HepG2 (cell line): ENCODE measurements at regions not wholly inside any gene's neighbourhood (a gene's known extent, or its start where the extent isn't known, plus 50 kb on each side); places are given as distances from the start of the nearest gene placed in this dataset.
"Not testable (repeated sequence)": the region's sequence is repeated elsewhere in the genome, so short reads cannot be mapped to it uniquely, and the experiment has no call there.

Experiments used
- ATAC-seq: fragments of 200-7000 bp; cut with Tn5 transposase; 3 replicates; pipeline ENCODE4 v1.9.1; 2020; ENCODE audit warnings: mild to moderate bottlenecking, moderate library complexity
- BruUV-seq: library from RNA; stranded (reverse); fragments of 400-500 nt; replicated peaks from 2 replicates; lab custom pipeline; 2021; lab: Mats Ljungman, UMichigan
- CTCF ChIA-PET: fragments of 300-600 bp; formaldehyde crosslinking; extraction: SDS; loops from one replicate; lab custom pipeline; 2021; ENCODE audit warnings: low total read pairs, inconsistent platforms, low intra/inter-chr PET ratio; lab: Yijun Ruan, JAX
- POLR2A ChIA-PET: fragments of 350-600 bp; sonication (Branson Sonifier 250); formaldehyde crosslinking; loops from one replicate; lab custom pipeline; 2020; ENCODE audit warnings: antibody characterized with exemption, inconsistent platforms; lab: Yijun Ruan, JAX
- DNase-seq: peaks from one replicate; pipeline ENCODE4 v3.0.0-alpha.2; 2015; ENCODE audit warnings: low spot score
- FAIRE-seq: peaks from 3 replicates; lab custom pipeline; 2011; peaks lifted over from hg19 to GRCh38; lab: Jason Lieb, UNC
- H2AFZ ChIP-seq: one replicate; pipeline ENCODE4 v1.6.1; 2011; ENCODE audit warnings: low read length, inconsistent platforms
- H3K27ac ChIP-seq: fragments of 300-600 bp; 3 replicates; pipeline ENCODE4 v1.8.0; 2011; ENCODE audit warnings: mixed run types, mild to moderate bottlenecking, mixed read lengths, low read length, inconsistent platforms; ENCODE audit not compliant: insufficient read depth; ENCODE audit errors: extremely low read length
- H3K27me3 ChIP-seq, 2 experiments: fragments of 200-600 bp in 1 of 2; 2 replicates in 1 of 2; 3 replicates in 1 of 2; pipeline versions ENCODE4 v1.6.0 to v1.8.0; 2011; ENCODE audit warnings: low read length in 2 of 2, mild to moderate bottlenecking in 2 of 2, moderate library complexity in 2 of 2, inconsistent platforms in 1 of 2; ENCODE audit not compliant: insufficient read depth in 2 of 2, control insufficient read depth in 1 of 2
- H3K36me3 ChIP-seq, 2 experiments: fragments of 200-600 bp in 1 of 2; replicated peaks in 1 of 2; 2 replicates in 1 of 2; 3 replicates in 1 of 2; pipeline versions ENCODE4 v1.5.1 to v1.8.0; 2011; ENCODE audit warnings: low read length in 2 of 2, inconsistent platforms in 1 of 2; ENCODE audit not compliant: insufficient read depth in 2 of 2, control insufficient read depth in 1 of 2
- H3K4me1 ChIP-seq: 2 replicates; pipeline ENCODE4 v1.5.1; 2012; ENCODE audit warnings: low read length, inconsistent platforms; ENCODE audit not compliant: insufficient read depth
- H3K4me2 ChIP-seq: 2 replicates; pipeline ENCODE4 v1.6.0; 2011; ENCODE audit warnings: low read depth, low read length, inconsistent platforms
- H3K4me3 ChIP-seq, 3 experiments: fragments of 200-600 bp in 1 of 3; sonication (generic), shearing (Covaris generic) in 1 of 3; replicated peaks in 1 of 3; 2 replicates each; pipeline ENCODE4 v1.5.1; 2011 to 2016; ENCODE audit warnings: low read length in 3 of 3, inconsistent platforms in 2 of 3, low read depth in 2 of 3, mild to moderate bottlenecking in 2 of 3, control low read depth in 1 of 3, mixed read lengths in 1 of 3; ENCODE audit not compliant: insufficient read depth in 1 of 3
- H3K79me2 ChIP-seq: one replicate; pipeline ENCODE4 v1.6.1; 2011; ENCODE audit warnings: low read length, inconsistent platforms; ENCODE audit not compliant: insufficient read depth
- H3K9ac ChIP-seq: 2 replicates; pipeline ENCODE4 v1.6.0; 2011; ENCODE audit warnings: mild to moderate bottlenecking, low read depth, low read length, inconsistent platforms; ENCODE audit not compliant: insufficient read depth
- H3K9me3 ChIP-seq: 2 replicates; pipeline ENCODE4 v1.5.1; 2012; ENCODE audit warnings: mild to moderate bottlenecking, low read length
- H4K20me1 ChIP-seq: 2 replicates; pipeline ENCODE4 v1.6.0; 2011; ENCODE audit warnings: inconsistent platforms, mild to moderate bottlenecking, low read length, moderate library complexity; ENCODE audit not compliant: insufficient read depth
- DNMT1 ChIP-seq: sonication (generic); formaldehyde crosslinking; IDR thresholded peaks from 2 replicates; pipeline ENCODE4 v1.5.1; 2020; ENCODE audit warnings: mild to moderate bottlenecking, missing genetic modification reagents
- ZKSCAN8 ChIP-seq: IDR thresholded peaks from 2 replicates; pipeline ENCODE4 v1.6.1; 2016; ENCODE audit warnings: borderline replicate concordance, missing genetic modification reagents, missing compliant biosample characterization
- ZNF441 ChIP-seq: sonication (generic); formaldehyde crosslinking; IDR thresholded peaks from 2 replicates; pipeline ENCODE4 v1.7.0; 2021; ENCODE audit warnings: missing genetic modification reagents, borderline replicate concordance
- ZNF703 ChIP-seq: sonication (generic); formaldehyde crosslinking; IDR thresholded peaks from 2 replicates; pipeline ENCODE4 v1.5.1; 2020; ENCODE audit warnings: missing genetic modification reagents, mild to moderate bottlenecking, moderate library complexity, borderline replicate concordance
- ZSCAN30 ChIP-seq: sonication (generic); formaldehyde crosslinking; IDR thresholded peaks from 2 replicates; pipeline ENCODE4 v1.5.0; 2020; ENCODE audit warnings: mild to moderate bottlenecking, missing genetic modification reagents
- WGBS: methylation state at CpG from one replicate; pipeline ENCODE4 v1.1.6; 2017; ENCODE audit warnings: low lambda C conversion rate; 5-methylcytosine and 5-hydroxymethylcytosine counted together
- in situ Hi-C: cut with HindIII; loops from 2 replicates; pipeline ENCODE4 v1.10.0; 2017; ENCODE audit warnings: low pct_unique_long_range_greater_than_20kb; ENCODE audit not compliant: extremely low pct_ligation_motif_present
- intact Hi-C: fragments of 100-400 bp; cut with micrococcal nuclease; formaldehyde crosslinking; loops from one replicate; pipeline ENCODE4 v1.10.0; 2022; ENCODE audit not compliant: unreplicated experiment
- TF ChIP-seq, protein P1 (sequence below): sonication (generic); formaldehyde crosslinking; IDR thresholded peaks from 2 replicates; pipeline ENCODE4 v1.4.0; 2020; ENCODE audit warnings: mild to moderate bottlenecking, missing genetic modification reagents
- TF ChIP-seq, protein P2 (sequence below), 2 experiments: fragments of 450-650 bp in 1 of 2; sonication (generic) in 1 of 2; formaldehyde crosslinking in 1 of 2; IDR thresholded peaks; 2 replicates each; pipeline versions ENCODE4 v1.6.1 to v1.8.0; 2016 to 2022; ENCODE audit warnings: antibody characterized with exemption in 1 of 2, mild to moderate bottlenecking in 1 of 2, missing genetic modification reagents in 1 of 2

DNA sequence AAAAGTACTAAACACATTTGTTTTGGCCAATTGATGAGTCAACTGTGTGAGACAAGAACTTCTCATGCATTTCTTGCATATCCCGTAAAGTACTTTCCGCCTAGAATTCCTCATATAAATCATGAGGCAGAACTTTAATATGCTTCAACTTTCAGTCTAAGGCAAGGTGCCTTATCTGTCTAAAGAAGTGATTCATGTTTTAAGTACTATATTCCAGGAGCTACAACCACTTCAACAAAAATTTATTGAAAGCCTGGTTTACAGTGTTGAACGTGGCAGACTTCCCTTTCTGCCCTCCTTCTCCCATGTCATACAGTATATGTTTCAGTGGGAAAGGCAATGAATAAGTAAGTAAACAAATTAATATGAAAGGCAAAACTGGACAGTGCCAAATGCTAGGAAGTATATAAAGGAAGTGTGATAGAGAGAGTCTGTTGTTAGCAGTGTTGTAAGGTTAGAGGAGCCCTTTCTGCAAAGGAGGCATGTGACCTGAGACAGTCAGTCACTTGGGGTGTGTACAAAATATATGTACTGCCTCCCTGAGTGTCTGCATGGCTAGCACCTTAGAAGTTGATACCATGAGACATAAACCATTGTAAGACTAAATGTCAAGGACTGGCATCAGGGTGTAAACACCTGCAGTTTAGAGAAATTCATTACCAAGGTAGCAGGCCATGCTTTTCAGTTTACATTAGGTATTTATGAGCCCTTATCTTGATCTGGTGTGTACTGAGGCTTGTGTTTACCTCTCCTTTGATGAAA is 362.2 kb downstream of the SRGAP2C start (continued):
- TF ChIP-seq, protein P1, sequence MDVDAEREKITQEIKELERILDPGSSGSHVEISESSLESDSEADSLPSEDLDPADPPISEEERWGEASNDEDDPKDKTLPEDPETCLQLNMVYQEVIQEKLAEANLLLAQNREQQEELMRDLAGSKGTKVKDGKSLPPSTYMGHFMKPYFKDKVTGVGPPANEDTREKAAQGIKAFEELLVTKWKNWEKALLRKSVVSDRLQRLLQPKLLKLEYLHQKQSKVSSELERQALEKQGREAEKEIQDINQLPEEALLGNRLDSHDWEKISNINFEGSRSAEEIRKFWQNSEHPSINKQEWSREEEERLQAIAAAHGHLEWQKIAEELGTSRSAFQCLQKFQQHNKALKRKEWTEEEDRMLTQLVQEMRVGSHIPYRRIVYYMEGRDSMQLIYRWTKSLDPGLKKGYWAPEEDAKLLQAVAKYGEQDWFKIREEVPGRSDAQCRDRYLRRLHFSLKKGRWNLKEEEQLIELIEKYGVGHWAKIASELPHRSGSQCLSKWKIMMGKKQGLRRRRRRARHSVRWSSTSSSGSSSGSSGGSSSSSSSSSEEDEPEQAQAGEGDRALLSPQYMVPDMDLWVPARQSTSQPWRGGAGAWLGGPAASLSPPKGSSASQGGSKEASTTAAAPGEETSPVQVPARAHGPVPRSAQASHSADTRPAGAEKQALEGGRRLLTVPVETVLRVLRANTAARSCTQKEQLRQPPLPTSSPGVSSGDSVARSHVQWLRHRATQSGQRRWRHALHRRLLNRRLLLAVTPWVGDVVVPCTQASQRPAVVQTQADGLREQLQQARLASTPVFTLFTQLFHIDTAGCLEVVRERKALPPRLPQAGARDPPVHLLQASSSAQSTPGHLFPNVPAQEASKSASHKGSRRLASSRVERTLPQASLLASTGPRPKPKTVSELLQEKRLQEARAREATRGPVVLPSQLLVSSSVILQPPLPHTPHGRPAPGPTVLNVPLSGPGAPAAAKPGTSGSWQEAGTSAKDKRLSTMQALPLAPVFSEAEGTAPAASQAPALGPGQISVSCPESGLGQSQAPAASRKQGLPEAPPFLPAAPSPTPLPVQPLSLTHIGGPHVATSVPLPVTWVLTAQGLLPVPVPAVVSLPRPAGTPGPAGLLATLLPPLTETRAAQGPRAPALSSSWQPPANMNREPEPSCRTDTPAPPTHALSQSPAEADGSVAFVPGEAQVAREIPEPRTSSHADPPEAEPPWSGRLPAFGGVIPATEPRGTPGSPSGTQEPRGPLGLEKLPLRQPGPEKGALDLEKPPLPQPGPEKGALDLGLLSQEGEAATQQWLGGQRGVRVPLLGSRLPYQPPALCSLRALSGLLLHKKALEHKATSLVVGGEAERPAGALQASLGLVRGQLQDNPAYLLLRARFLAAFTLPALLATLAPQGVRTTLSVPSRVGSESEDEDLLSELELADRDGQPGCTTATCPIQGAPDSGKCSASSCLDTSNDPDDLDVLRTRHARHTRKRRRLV (CRISPR knock-in tag) = no peak
- TF ChIP-seq ZKSCAN8 (CRISPR knock-in tag) (no peak), ZNF703 (CRISPR knock-in tag) (no peak), DNMT1 (CRISPR knock-in tag) (no peak), ZSCAN30 (CRISPR knock-in tag) (no peak), ZNF441 (no peak)
- TF ChIP-seq, protein P2, sequence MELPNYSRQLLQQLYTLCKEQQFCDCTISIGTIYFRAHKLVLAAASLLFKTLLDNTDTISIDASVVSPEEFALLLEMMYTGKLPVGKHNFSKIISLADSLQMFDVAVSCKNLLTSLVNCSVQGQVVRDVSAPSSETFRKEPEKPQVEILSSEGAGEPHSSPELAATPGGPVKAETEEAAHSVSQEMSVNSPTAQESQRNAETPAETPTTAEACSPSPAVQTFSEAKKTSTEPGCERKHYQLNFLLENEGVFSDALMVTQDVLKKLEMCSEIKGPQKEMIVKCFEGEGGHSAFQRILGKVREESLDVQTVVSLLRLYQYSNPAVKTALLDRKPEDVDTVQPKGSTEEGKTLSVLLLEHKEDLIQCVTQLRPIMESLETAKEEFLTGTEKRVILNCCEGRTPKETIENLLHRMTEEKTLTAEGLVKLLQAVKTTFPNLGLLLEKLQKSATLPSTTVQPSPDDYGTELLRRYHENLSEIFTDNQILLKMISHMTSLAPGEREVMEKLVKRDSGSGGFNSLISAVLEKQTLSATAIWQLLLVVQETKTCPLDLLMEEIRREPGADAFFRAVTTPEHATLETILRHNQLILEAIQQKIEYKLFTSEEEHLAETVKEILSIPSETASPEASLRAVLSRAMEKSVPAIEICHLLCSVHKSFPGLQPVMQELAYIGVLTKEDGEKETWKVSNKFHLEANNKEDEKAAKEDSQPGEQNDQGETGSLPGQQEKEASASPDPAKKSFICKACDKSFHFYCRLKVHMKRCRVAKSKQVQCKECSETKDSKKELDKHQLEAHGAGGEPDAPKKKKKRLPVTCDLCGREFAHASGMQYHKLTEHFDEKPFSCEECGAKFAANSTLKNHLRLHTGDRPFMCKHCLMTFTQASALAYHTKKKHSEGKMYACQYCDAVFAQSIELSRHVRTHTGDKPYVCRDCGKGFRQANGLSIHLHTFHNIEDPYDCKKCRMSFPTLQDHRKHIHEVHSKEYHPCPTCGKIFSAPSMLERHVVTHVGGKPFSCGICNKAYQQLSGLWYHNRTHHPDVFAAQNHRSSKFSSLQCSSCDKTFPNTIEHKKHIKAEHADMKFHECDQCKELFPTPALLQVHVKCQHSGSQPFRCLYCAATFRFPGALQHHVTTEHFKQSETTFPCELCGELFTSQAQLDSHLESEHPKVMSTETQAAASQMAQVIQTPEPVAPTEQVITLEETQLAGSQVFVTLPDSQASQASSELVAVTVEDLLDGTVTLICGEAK (IDR thresholded peaks at IDR 0.05) = no peak
- TF ChIP-seq, protein P2 (CRISPR knock-in tag; IDR thresholded peaks at IDR 0.05) = no peak

DNA sequence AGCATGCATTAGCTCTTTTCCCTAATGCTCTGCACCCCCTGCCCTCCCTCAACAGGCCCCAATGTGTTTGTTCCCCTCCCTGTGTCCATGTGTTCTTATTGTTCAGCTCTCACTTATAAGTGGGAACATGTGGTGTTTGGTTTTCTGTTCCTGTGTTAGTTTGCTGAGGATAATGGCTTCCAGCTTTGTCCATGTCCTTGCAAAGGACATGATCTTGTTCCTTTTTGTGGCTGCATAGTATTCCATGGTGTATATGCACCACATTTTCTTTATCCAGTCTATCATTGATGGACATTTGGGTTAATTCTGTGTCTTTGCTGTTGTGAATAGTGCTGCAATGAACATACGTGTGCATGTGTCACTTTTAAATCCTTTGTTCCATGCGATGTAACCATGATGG is 363.0 kb downstream of the SRGAP2C start:
- FAIRE-seq, H3K4me1 ChIP-seq, H3K27me3 ChIP-seq, intact Hi-C loops, H2AFZ ChIP-seq, H3K9ac ChIP-seq, H3K4me2 ChIP-seq, H3K36me3 ChIP-seq, ATAC-seq, BruUV-seq, H4K20me1 ChIP-seq, H3K79me2 ChIP-seq, H3K4me3 ChIP-seq, DNase-seq, H3K9me3 ChIP-seq, POLR2A ChIA-PET, H3K27ac ChIP-seq, CTCF ChIA-PET, in situ Hi-C loops: not testable (repeated sequence)
- WGBS = 92% methylated on average over 2 of the region's 2 CpGs
